Mesenchymal stem cell (in vitro differentiated cells and primary cell): ENCODE measurements at regions not wholly inside any gene's neighbourhood (a gene's known extent, or its start where the extent isn't known, plus 50 kb on each side); places are given as distances from the start of the nearest gene placed in this dataset.
A peak's percentile ranks its signal among the peaks of the same experiment; 100 is the strongest.

ENCODE experiments used
- DNase-seq: peaks from one replicate; pipeline ENCODE4 v3.0.0-alpha.2; 2013
- H2AFZ ChIP-seq: one replicate; pipeline ENCODE4 v1.6.1; 2013; ENCODE audit warnings: low read depth, mild to moderate bottlenecking, control low read depth, inconsistent platforms, low read length, moderate library complexity
- H2AK5ac ChIP-seq: 2 replicates; pipeline ENCODE4 v1.6.1; 2013; ENCODE audit warnings: low read length, moderate library complexity, mild to moderate bottlenecking, inconsistent platforms; ENCODE audit not compliant: severe bottlenecking
- H2BK120ac ChIP-seq: one replicate; pipeline ENCODE4 v1.6.1; 2013; ENCODE audit warnings: low read depth, mild to moderate bottlenecking, inconsistent platforms, low read length, moderate library complexity
- H2BK12ac ChIP-seq, 2 experiments: one replicate each; pipeline ENCODE4 v1.6.1; 2013; ENCODE audit warnings: inconsistent platforms in 2 of 2, low read length in 2 of 2, mild to moderate bottlenecking in 2 of 2, moderate library complexity in 2 of 2, control low read depth in 1 of 2
- H2BK15ac ChIP-seq: one replicate; pipeline ENCODE4 v1.6.1; 2013; ENCODE audit warnings: mild to moderate bottlenecking, low read depth, inconsistent platforms; ENCODE audit not compliant: poor library complexity, severe bottlenecking
- H2BK5ac ChIP-seq: 2 replicates; pipeline ENCODE4 v1.6.1; 2013; ENCODE audit warnings: low read depth, mild to moderate bottlenecking, low read length, control low read depth, inconsistent platforms; ENCODE audit not compliant: poor library complexity, severe bottlenecking
- H3K14ac ChIP-seq, 2 experiments: one replicate each; pipeline ENCODE4 v1.6.1; 2013; ENCODE audit warnings: inconsistent platforms in 2 of 2, low read length in 2 of 2, control low read depth in 1 of 2, mild to moderate bottlenecking in 1 of 2, moderate library complexity in 1 of 2
- H3K18ac ChIP-seq, 2 experiments: one replicate each; pipeline ENCODE4 v1.6.1; 2013; ENCODE audit warnings: inconsistent platforms in 2 of 2, low read length in 2 of 2, control low read depth in 1 of 2, low read depth in 1 of 2, mild to moderate bottlenecking in 1 of 2
- H3K23ac ChIP-seq, 2 experiments: one replicate each; pipeline ENCODE4 v1.6.1; 2013; ENCODE audit warnings: inconsistent platforms in 2 of 2, low read length in 2 of 2, mild to moderate bottlenecking in 2 of 2, moderate library complexity in 2 of 2, control low read depth in 1 of 2
- H3K27ac ChIP-seq: 2 replicates; pipeline ENCODE4 v1.5.1; 2013; ENCODE audit warnings: mild to moderate bottlenecking, moderate library complexity, low read length, control low read depth, inconsistent platforms; ENCODE audit not compliant: poor library complexity, severe bottlenecking
- H3K27me3 ChIP-seq, 2 experiments: 2 replicates each; pipeline versions ENCODE4 v1.6.1 to v1.7.0; 2013; ENCODE audit warnings: low read length in 2 of 2, mild to moderate bottlenecking in 2 of 2, moderate library complexity in 2 of 2, control low read depth in 1 of 2, inconsistent platforms in 1 of 2; ENCODE audit not compliant: control insufficient read depth in 1 of 2, insufficient read depth in 1 of 2
- H3K36me3 ChIP-seq, 2 experiments: 2 replicates each; pipeline versions ENCODE4 v1.6.1 to v1.7.0; 2013; ENCODE audit warnings: low read length in 2 of 2, control low read depth in 1 of 2, inconsistent platforms in 1 of 2, low read depth in 1 of 2, mild to moderate bottlenecking in 1 of 2; ENCODE audit not compliant: insufficient read depth in 2 of 2, control insufficient read depth in 1 of 2
- H3K4ac ChIP-seq, 2 experiments: one replicate each; pipeline ENCODE4 v1.6.1; 2013; ENCODE audit warnings: inconsistent platforms in 2 of 2, low read length in 2 of 2, mild to moderate bottlenecking in 2 of 2, moderate library complexity in 2 of 2, control low read depth in 1 of 2, low read depth in 1 of 2
- H3K4me1 ChIP-seq: 2 replicates; pipeline ENCODE4 v1.6.1; 2013; ENCODE audit warnings: low read depth, low read length, control low read depth; ENCODE audit not compliant: control insufficient read depth, insufficient read depth
- H3K4me2 ChIP-seq: 2 replicates; pipeline ENCODE4 v1.6.1; 2013; ENCODE audit warnings: low read length, mild to moderate bottlenecking, inconsistent platforms; ENCODE audit not compliant: poor library complexity, severe bottlenecking
- H3K4me3 ChIP-seq, 2 experiments: 2 replicates each; pipeline versions ENCODE4 v1.5.1 to v1.7.0; 2013; ENCODE audit warnings: low read length in 2 of 2, mild to moderate bottlenecking in 2 of 2, control low read depth in 1 of 2, low read depth in 1 of 2; ENCODE audit not compliant: insufficient read depth in 1 of 2
- H3K79me1 ChIP-seq: replicated peaks from 2 replicates; pipeline ENCODE4 v1.6.1; 2013; ENCODE audit warnings: mild to moderate bottlenecking, control low read depth, low read length, inconsistent platforms; ENCODE audit not compliant: poor library complexity, severe bottlenecking
- H3K9ac ChIP-seq: 2 replicates; pipeline ENCODE4 v1.7.0; 2013; ENCODE audit warnings: mild to moderate bottlenecking, low read length, moderate library complexity
- H3K9me3 ChIP-seq: 2 replicates; pipeline ENCODE4 v1.7.0; 2013; ENCODE audit warnings: mild to moderate bottlenecking, low read length; ENCODE audit not compliant: control insufficient read depth
- H4K8ac ChIP-seq: one replicate; pipeline ENCODE4 v1.6.1; 2013; ENCODE audit warnings: inconsistent platforms, mild to moderate bottlenecking, low read length, moderate library complexity
- H4K91ac ChIP-seq: one replicate; pipeline ENCODE4 v1.6.1; 2013; ENCODE audit warnings: mild to moderate bottlenecking, low read length, inconsistent platforms
- WGBS: methylation state at CpG from one replicate; pipeline ENCODE4 v1.1.7; 2013; ENCODE audit warnings: mixed read lengths; 5-methylcytosine and 5-hydroxymethylcytosine counted together

DNA sequence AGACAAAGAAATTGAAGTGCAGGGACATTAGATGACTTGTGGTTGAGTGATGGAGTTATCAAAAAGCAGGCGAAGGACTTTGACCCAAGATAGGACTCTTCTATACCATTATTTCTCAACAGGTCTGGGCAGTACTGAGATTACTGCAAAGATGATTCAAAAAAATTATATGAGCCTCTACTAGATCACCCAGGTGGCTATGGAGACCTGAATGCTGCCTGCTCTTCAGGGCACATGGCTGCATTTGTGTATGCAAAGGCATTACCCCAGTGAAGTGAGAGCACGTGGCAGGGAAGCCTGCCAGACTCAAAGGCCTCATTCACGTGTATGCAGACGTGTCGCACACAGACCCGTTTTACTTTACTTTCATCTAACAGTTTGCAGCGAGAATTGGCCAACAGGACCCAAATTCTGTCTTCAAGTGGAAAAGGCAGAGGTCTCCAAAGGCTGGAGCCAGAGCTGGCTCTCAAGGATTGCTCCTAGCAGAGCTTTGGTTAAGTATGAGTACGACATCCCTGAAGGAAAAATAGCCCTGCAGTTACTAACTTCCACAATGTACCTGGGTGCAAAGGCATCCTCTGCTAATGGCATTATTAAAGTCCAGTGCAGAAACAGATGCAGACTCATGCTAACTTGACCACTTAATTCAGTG is 113.8 kb upstream of the ARMC2 start:
- Histone ChIP-seq H3K4me3 (no peak overlapping the region), H3K14ac (no peak overlapping the region)
- 93% methylated on average over 8 of the region's 8 CpGs for WGBS

DNA sequence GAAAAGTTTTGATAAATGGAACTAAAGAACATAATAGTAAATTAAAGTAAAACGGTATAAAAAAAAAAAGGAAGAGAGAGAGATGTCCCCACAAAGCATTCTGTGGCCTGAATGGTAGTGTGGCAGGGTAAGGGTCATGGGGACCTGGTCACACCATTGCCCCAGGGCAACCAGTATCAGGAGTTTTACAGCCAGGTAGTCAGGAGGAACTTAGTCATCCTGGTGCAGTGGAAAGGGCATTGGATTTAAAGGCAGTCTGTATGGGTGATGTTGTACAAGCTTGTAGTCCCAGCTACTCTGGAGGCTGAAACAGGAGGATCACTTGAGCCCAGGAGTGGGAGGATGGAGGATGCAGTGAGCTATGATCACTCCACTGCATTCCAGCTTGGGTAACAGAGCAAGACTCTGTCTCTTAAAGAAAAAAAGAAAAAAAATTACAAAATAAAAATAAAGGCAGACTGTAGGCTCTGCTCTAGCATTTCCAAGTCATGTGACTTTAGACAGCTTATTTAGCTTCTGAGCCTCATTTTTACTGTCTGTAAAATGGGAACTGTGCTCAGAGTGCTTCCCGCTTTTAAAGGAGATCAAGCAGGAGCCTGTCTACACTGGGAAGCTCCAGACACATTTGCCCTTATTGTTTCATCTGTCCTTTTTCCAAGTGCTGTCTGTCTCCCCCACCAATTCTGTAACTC is 112.8 kb upstream of the ARMC2 start:
- Histone ChIP-seq H3K4me2 (no peak overlapping the region), H3K9me3 (no peaks in the 10 kb centered on the region), H3K9ac (no peak overlapping the region), H2BK120ac (no peak overlapping the region), H2AFZ (no peak overlapping the region), H2BK15ac (peak overlapping the region; percentile 30), H3K4ac (no peak overlapping the region), H3K23ac (peak overlapping the region in 1 of 2 experiments; percentile 42), H4K91ac (no peak overlapping the region), H3K79me1 (no peaks in the 10 kb centered on the region), H2BK5ac (no peak overlapping the region), H3K27me3 (peaks cover 0 to 3% of the 10 kb centered on the region in 2 experiments), H3K4me1 (peaks cover 11% of the 10 kb centered on the region), H2BK12ac (peak overlapping the region in 1 of 2 experiments; percentile 45), H4K8ac (no peak overlapping the region), H3K36me3 (no peaks in the 10 kb centered on the region), H3K4me3 (no peak overlapping the region), H3K14ac (no peak overlapping the region), H3K18ac (peak overlapping the region in 1 of 2 experiments; percentile 31), H2AK5ac (no peak overlapping the region), H3K27ac (no peak overlapping the region)
- no peak for DNase-seq
- WGBS, result 97% methylated on average over 2 of the region's 2 CpGs

More for the DNA sequence above, 113.8 kb upstream of the ARMC2 start:
- no peak overlapping the region for H3K9ac ChIP-seq
- H3K4me1 ChIP-seq, result peaks cover 11% of the 10 kb centered on the region
- no peak overlapping the region for H2BK5ac ChIP-seq
- H3K23ac ChIP-seq, result no peak overlapping the region
- H3K36me3 ChIP-seq, result no peaks in the 10 kb centered on the region
- no peak overlapping the region for H2BK120ac ChIP-seq
- H3K4me2 ChIP-seq, result no peak overlapping the region
- H2BK12ac ChIP-seq, result no peak overlapping the region
- no peak overlapping the region for H2BK15ac ChIP-seq
- no peak overlapping the region for H4K8ac ChIP-seq
- H3K9me3 ChIP-seq, result no peaks in the 10 kb centered on the region
- peaks cover 0 to 5% of the 10 kb centered on the region in 2 experiments for H3K27me3 ChIP-seq
- H3K4ac ChIP-seq, result no peak overlapping the region
- no peaks in the 10 kb centered on the region for H3K79me1 ChIP-seq
- no peak for DNase-seq
- no peak overlapping the region for H3K27ac ChIP-seq
- H2AFZ ChIP-seq, result no peak overlapping the region
- no peak overlapping the region for H2AK5ac ChIP-seq
- H3K18ac ChIP-seq, result no peak overlapping the region
- H4K91ac ChIP-seq, result no peak overlapping the region

DNA sequence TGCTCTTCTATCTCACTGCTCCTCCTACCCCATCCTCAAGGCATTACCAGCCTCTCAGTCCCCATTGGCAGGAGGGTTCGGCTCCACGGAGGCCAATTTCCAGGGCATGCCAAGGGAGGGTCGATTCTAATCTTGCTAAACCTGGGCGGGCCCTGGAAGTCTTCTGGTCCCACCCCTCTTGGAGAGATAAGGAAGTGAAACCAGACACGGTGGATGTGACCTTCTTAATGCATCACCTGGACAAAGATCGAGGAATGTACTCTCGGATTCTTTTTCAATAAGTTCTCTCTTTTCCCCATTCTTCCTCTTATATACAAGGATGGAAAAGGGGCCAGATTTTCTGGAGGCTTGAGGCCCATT is 112.2 kb upstream of the ARMC2 start:
- H2AK5ac ChIP-seq, result no peak overlapping the region
- H2AFZ ChIP-seq, result no peak overlapping the region
- H2BK15ac ChIP-seq, result no peak overlapping the region
- no peak overlapping the region for H4K8ac ChIP-seq
- no peak overlapping the region for H3K4me2 ChIP-seq
- peak overlapping the region in 1 of 2 experiments; percentile 45 for H2BK12ac ChIP-seq
- no peak overlapping the region for H3K23ac ChIP-seq
- H3K18ac ChIP-seq, result peak overlapping the region in 1 of 2 experiments; percentile 31
- no peaks in the 10 kb centered on the region for H3K27me3 ChIP-seq
- H2BK5ac ChIP-seq, result no peak overlapping the region
- no peak overlapping the region for H3K4ac ChIP-seq
- no peak overlapping the region for H2BK120ac ChIP-seq
- H3K27ac ChIP-seq, result no peak overlapping the region
- no peak for DNase-seq
- H3K14ac ChIP-seq, result no peak overlapping the region
- no peak overlapping the region for H3K9ac ChIP-seq
- peaks cover 9% of the 10 kb centered on the region for H3K4me1 ChIP-seq
- no peak overlapping the region for H3K4me3 ChIP-seq
- no peaks in the 10 kb centered on the region for H3K79me1 ChIP-seq
- no peaks in the 10 kb centered on the region for H3K36me3 ChIP-seq
- WGBS, result 60% methylated on average over 7 of the region's 7 CpGs
- H3K9me3 ChIP-seq, result no peaks in the 10 kb centered on the region
- H4K91ac ChIP-seq, result no peak overlapping the region

DNA sequence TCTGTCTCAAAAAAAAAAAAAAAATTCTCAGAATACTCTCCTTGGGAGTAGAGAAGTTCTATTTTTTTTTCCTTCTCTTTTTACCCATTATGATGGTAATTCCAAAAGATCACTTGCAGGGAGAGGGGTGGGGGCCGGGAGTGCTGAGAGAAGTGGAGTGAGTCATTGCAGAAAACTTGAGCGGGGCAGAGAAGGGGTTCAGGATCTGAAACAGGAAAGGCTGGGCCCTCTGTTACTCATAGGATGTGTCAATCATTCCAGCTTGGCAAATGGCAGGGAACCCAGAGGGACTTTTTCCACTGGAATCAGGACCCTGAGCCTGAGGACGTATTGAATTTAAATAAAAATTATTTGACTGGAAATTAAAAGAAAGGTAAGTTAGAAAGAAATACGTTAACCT is 111.4 kb upstream of the ARMC2 start:
- Histone ChIP-seq H3K9ac (peak overlapping the region; percentile 20), H3K36me3 (no peaks in the 10 kb centered on the region), H4K91ac (no peak overlapping the region), H3K4me2 (no peak overlapping the region), H3K23ac (no peak overlapping the region), H2BK5ac (no peak overlapping the region), H3K18ac (no peak overlapping the region), H2BK12ac (no peak overlapping the region), H3K79me1 (no peaks in the 10 kb centered on the region), H3K27me3 (no peaks in the 10 kb centered on the region), H2AK5ac (no peak overlapping the region), H4K8ac (no peak overlapping the region), H2BK15ac (no peak overlapping the region), H3K9me3 (no peaks in the 10 kb centered on the region), H2BK120ac (no peak overlapping the region), H3K4me1 (peaks cover 9% of the 10 kb centered on the region), H2AFZ (no peak overlapping the region), H3K27ac (no peak overlapping the region), H3K4me3 (no peak overlapping the region), H3K4ac (no peak overlapping the region), H3K14ac (no peak overlapping the region)
- 20% methylated on average over 4 of the region's 4 CpGs for WGBS
- DNase-seq, result peak; percentile 84
